DND-41 (cell line): ENCODE measurements at regions not wholly inside any gene's neighbourhood (a gene's known extent, or its start where the extent isn't known, plus 50 kb on each side); places are given as distances from the start of the nearest gene placed in this dataset.

Experiments
- EZH2 ChIP-seq: IDR thresholded peaks from 3 replicates; pipeline ENCODE4 v1.6.1; 2012; ENCODE audit warnings: borderline replicate concordance, low read depth, mild to moderate bottlenecking, moderate library complexity, low read length, inconsistent platforms; ENCODE audit not compliant: severe bottlenecking
- TF ChIP-seq, protein P1 (sequence below): IDR thresholded peaks from 2 replicates; pipeline ENCODE4 v1.5.1; 2012; ENCODE audit warnings: borderline replicate concordance, low read length, moderate library complexity, mild to moderate bottlenecking; ENCODE audit not compliant: poor library complexity, severe bottlenecking; ENCODE audit errors: extremely low read depth

- TF ChIP-seq, protein P1, sequence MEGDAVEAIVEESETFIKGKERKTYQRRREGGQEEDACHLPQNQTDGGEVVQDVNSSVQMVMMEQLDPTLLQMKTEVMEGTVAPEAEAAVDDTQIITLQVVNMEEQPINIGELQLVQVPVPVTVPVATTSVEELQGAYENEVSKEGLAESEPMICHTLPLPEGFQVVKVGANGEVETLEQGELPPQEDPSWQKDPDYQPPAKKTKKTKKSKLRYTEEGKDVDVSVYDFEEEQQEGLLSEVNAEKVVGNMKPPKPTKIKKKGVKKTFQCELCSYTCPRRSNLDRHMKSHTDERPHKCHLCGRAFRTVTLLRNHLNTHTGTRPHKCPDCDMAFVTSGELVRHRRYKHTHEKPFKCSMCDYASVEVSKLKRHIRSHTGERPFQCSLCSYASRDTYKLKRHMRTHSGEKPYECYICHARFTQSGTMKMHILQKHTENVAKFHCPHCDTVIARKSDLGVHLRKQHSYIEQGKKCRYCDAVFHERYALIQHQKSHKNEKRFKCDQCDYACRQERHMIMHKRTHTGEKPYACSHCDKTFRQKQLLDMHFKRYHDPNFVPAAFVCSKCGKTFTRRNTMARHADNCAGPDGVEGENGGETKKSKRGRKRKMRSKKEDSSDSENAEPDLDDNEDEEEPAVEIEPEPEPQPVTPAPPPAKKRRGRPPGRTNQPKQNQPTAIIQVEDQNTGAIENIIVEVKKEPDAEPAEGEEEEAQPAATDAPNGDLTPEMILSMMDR = no peak
- TF ChIP-seq EZH2 = no peak
These were observed 152.1 kb upstream of the VCX start for GRCh38 chrX:7690842-7691241.
